ENCODE measurements at regions not wholly inside any gene's neighbourhood (a gene's known extent, or its start where the extent isn't known, plus 50 kb on each side); places are given as distances from the start of the nearest gene placed in this dataset.

- TF ChIP-seq PKNOX1 (IDR thresholded peaks at IDR 0.05), result no peak
- TF ChIP-seq IKZF2 (IDR thresholded peaks at IDR 0.05), result 0 out of 4 replicates have a peak, but pooled peaks of 1 of the 2 experiments have one; percentile 19
- no peak for TF ChIP-seq ZNF592 (IDR thresholded peaks at IDR 0.05)
- TF ChIP-seq ZNF384 (IDR thresholded peaks at IDR 0.05; ENCODE audit: borderline replicate concordance, low read depth, low read length), result no peak
- 0 out of 2 replicates have a peak, but pooled peaks have one; percentile 37 for TF ChIP-seq DPF2 (IDR thresholded peaks at IDR 0.05)
- peak; percentile 69 for TF ChIP-seq RAD21 (IDR thresholded peaks at IDR 0.05; ENCODE audit: insufficient read depth, low read depth, low read length)
- TF ChIP-seq NR2F1 (conservative IDR thresholded peaks at IDR 0.05), result peak; percentile 74
- TF ChIP-seq RELA (IDR thresholded peaks at IDR 0.05; ENCODE audit: borderline replicate concordance, partially characterized antibody), result no peak
These were observed 608.4 kb downstream of the EPHA7 start (continued) for GRCh38 chr6:92810913-92811312.

- Histone ChIP-seq H3K4me3 (no peak overlapping the region), H3K79me2 (ENCODE audit: control insufficient read depth, insufficient read depth, low read length) (no peaks in the 10 kb centered on the region), H3K9me3 (replicated peaks; ENCODE audit: control insufficient read depth, insufficient read depth, low read length) (no peaks in the 10 kb centered on the region), H3K27ac (ENCODE audit: control insufficient read depth, insufficient read depth) (no peak overlapping the region), H3K9ac (ENCODE audit: control insufficient read depth, insufficient read depth, low read length) (no peak overlapping the region), H3K4me2 (ENCODE audit: control insufficient read depth, insufficient read depth) (no peak overlapping the region), H2AFZ (ENCODE audit: control insufficient read depth, low read depth, low read length) (no peak overlapping the region), H3K4me1 (ENCODE audit: control insufficient read depth, insufficient read depth, low read length) (no peaks in the 10 kb centered on the region), H3K36me3 (ENCODE audit: control insufficient read depth in 2 of 2, insufficient read depth in 2 of 2, low read length in 1 of 2) (no peaks in the 10 kb centered on the region), H4K20me1 (ENCODE audit: control insufficient read depth, insufficient read depth) (no peaks in the 10 kb centered on the region), H3K27me3 (replicated peaks in 1 of 2; ENCODE audit: control insufficient read depth in 2 of 2, insufficient read depth in 2 of 2, low read length in 1 of 2) (no peaks in the 10 kb centered on the region)
- ChIA-PET CTCF (no interaction called here), SMC1A (ENCODE audit: uncharacterized antibody, unreplicated experiment) (no interaction called here), POLR2A (no interaction called here), RAD21 (ENCODE audit: unreplicated experiment) (no interaction called here)
- BruUV-seq (replicated peaks), result no TSS peak
- in situ Hi-C loops (cut with MboI), result no loop called here
- intact Hi-C loops (cut with micrococcal nuclease; ENCODE audit: unreplicated experiment), result no loop called here
- DNase-seq (ENCODE audit: low read depth, low spot score) (no peak), ATAC-seq (no peak), FAIRE-seq (no peak)
- WGBS (ENCODE audit: insufficient coverage, insufficient replicate concordance, low lambda C conversion rate, missing lambda C conversion rate), result 0% methylated on average over 2 of the region's 2 CpGs
- no peak for TF ChIP-seq REST (IDR thresholded peaks at IDR 0.05; ENCODE audit: low read depth, low read length)
- TF ChIP-seq BRCA1 (IDR thresholded peaks at IDR 0.05; ENCODE audit: low read depth, low read length), result no peak
- TF ChIP-seq NFYA (IDR thresholded peaks at IDR 0.05; ENCODE audit: borderline replicate concordance, low read depth, low read length), result no peak
- TF ChIP-seq SUPT20H (IDR thresholded peaks at IDR 0.05; ENCODE audit: borderline replicate concordance, control insufficient read depth, low read depth, low read length), result no peak
- TF ChIP-seq IKZF2 (IDR thresholded peaks at IDR 0.05), result no peak
These were observed 613.1 kb downstream of the EPHA7 start for GRCh38 chr6:92806254-92806653.

All from GM12878 (cell line).